Epithelial cell of esophagus (primary cell): ENCODE measurements at regions not wholly inside any gene's neighbourhood (a gene's known extent, or its start where the extent isn't known, plus 50 kb on each side); places are given as distances from the start of the nearest gene placed in this dataset.

ENCODE experiments used
- DNase-seq: peaks from one replicate; pipeline ENCODE4 v3.0.0; 2010; ENCODE audit warnings: low read depth
- H3K4me3 ChIP-seq: 2 replicates; pipeline ENCODE4 v1.5.1; 2011; ENCODE audit warnings: mild to moderate bottlenecking, low read length, control low read depth
- TF ChIP-seq, protein P1 (sequence below): IDR thresholded peaks from 2 replicates; pipeline ENCODE4 v1.5.1; 2011; ENCODE audit warnings: low read depth, mild to moderate bottlenecking, low read length, control low read depth, inconsistent platforms; ENCODE audit not compliant: insufficient read depth; ENCODE audit errors: missing control alignments

DNA sequence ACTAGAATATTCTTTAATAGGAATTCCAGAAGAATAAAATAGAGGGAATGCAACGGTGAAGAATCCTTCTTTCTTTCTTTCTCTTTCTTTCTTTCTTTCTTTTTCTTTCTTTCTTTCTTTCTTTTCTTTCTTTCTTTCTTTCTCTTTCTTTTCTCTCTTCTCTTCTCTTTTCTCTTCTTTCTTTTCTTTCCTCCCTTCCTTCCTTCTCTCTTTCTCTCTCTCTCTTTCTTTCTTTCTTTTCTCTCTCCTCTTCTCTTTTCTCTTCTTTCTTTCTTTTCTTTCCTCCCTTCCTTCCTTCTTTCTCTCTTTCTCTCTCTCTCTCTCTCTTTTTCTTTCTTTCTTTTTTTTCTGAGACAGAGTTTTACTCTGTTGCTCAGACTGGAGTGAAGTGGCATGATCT, 160.8 kb upstream of the PRICKLE1 start:
- no peak overlapping the region for H3K4me3 ChIP-seq
- TF ChIP-seq, protein P1, sequence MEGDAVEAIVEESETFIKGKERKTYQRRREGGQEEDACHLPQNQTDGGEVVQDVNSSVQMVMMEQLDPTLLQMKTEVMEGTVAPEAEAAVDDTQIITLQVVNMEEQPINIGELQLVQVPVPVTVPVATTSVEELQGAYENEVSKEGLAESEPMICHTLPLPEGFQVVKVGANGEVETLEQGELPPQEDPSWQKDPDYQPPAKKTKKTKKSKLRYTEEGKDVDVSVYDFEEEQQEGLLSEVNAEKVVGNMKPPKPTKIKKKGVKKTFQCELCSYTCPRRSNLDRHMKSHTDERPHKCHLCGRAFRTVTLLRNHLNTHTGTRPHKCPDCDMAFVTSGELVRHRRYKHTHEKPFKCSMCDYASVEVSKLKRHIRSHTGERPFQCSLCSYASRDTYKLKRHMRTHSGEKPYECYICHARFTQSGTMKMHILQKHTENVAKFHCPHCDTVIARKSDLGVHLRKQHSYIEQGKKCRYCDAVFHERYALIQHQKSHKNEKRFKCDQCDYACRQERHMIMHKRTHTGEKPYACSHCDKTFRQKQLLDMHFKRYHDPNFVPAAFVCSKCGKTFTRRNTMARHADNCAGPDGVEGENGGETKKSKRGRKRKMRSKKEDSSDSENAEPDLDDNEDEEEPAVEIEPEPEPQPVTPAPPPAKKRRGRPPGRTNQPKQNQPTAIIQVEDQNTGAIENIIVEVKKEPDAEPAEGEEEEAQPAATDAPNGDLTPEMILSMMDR: no peak
- DNase-seq: no peak

DNA sequence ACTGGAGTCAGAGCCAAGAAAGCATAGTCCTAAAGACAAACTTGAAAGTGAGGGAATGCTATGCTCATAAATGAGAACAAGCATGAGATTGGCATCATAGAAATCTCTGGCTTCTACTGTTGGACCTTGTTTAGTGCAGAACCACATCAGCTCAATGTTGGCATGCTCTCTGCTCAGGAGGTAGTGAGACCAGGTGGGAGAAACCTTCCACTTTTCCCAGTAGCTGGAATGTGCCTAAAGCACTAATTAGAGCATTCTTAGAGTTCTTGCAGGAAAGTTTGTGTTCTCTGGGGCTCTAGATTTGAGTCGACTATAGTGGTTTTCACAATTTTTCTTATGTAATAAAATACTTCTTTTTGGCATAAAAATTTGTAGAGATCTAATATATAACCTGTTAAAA, 159.7 kb upstream of the PRICKLE1 start:
- no peak for DNase-seq
- H3K4me3 ChIP-seq: no peak overlapping the region
- TF ChIP-seq, protein P1: no peak

GRCh38 chr12:42744539-42745182, 155.1 kb upstream of the PRICKLE1 start:
- TF ChIP-seq, protein P1: no peak
- DNase-seq: peak; percentile 91
- H3K4me3 ChIP-seq: no peak overlapping the region

GRCh38 chr12:42742716-42743115, 153.2 kb upstream of the PRICKLE1 start:
- TF ChIP-seq, protein P1: no peak
- no peak overlapping the region for H3K4me3 ChIP-seq
- no peak for DNase-seq

- TF ChIP-seq, protein P1: no peak
- H3K4me3 ChIP-seq: no peak overlapping the region
- no peak for DNase-seq
These were observed 152.4 kb upstream of the PRICKLE1 start for GRCh38 chr12:42741771-42742510.

DNA sequence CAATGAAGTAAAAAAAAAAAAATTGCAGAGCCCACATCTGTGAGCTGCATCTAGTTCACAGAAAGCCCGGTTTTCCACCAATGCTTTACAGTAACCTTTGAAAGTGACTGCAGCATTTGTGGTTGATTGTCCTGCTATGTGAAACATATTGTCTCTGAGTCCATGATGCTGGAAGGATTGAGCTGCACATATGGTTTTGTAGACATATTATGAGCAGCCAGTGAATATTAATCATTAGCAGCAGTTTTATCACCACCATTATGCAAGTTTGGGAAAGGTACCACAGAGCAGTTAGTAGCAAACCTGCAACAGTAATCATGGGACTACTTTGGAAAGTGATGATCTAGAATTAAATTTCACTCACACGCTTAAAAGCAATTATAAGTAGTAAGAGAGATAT, 151.5 kb upstream of the PRICKLE1 start:
- TF ChIP-seq, protein P1: no peak
- no peak for DNase-seq
- H3K4me3 ChIP-seq: no peak overlapping the region
